ENCODE measurements at regions not wholly inside any gene's neighbourhood (a gene's known extent, or its start where the extent isn't known, plus 50 kb on each side); places are given as distances from the start of the nearest gene placed in this dataset.

DNA sequence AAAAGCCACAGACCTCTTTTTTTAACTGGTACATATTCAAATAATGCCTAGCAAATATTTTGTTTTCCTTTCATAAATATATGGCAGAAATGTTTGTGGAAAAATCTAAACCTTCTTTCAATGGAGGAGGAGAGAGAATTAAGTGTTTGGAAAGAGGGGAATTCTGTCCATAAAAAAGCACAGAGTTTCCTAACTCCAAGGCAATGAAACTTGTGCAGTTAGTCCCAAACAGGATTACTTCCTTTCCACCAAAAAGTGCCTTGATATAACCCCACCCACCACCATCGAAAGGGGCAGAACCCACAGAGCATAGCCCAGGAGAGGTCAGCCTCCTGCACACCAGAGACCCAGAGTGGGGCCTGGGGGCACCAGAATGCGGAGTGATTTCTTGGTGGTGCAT lies 106.3 kb downstream of the OGFRL1 start:
- no peak overlapping the region for H3K4me3 ChIP-seq (ENCODE audit: low read depth, low read length)
- DNase-seq (ENCODE audit: low read depth): no peak

DNA sequence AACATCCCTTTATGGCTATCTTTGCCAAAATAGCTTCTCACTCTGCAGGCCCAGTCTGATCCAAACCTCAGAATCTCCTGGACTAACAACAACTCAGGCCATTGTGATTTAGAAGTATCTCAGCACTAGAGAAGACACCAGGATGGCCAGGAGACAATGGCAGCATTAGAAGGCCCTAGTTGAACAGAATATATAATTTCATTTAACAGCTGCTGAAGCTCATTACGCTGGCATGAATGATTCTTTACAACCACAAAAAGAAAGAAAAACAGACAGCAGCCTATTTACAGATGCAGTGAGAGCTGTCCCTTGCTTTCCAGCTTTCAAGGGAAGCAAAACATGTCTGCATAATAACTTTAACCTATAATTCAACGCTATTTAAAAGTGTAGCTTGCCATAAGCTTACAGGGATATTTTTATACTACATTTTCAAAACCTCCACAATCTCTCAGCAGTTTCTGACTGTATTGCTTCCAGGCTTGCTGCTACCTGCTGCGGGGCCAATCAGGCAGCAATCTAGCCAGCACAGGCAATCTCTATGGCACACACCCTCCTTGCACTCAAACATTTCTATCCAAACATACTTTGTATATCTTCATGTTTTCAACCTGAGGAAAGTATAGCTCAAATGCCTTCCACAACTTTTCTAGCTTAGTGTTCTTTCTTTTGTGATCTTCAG lies 107.3 kb downstream of the OGFRL1 start:
- no peak for DNase-seq (ENCODE audit: low read depth)
- no peak overlapping the region for H3K4me3 ChIP-seq (ENCODE audit: low read depth, low read length)

DNA sequence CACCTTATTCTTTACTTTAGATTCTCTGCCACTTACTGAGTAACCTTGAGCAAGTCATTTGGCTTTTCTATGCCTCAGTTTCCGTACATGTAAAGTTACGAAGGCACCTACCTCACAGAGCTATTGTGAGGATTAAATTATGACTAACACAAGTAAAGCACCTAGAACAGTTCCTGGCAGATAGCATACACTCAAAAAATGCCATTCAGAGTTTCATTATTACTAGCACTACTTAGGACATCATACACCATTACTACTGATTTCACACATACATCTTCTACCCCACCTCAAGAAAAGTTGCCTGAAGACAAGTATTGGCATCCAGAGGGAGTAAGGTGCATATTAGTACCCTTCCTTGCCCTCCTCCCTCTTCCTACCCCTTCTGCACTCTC lies 107.8 kb downstream of the OGFRL1 start:
- DNase-seq (ENCODE audit: low read depth): no peak

DNA sequence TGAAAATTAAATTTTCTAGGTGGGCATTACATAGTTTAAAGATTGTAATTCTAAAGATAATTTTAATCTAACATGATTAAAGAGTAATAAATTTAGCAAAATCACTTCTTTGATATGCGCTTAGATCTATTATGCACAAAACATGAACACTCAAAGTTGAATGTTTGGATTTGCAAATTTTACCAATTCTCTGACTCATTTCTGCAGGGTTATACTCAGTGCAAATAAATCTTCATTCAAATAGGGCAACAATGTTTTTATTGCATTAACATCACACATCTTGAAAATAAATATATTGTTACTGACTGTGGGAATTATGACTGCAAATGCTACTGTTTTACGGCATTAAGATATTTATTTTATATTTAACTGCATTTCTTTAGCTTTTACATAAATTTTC lies 110.7 kb downstream of the OGFRL1 start:
- DNase-seq (ENCODE audit: low read depth): no peak
- H3K4me3 ChIP-seq (ENCODE audit: low read depth, low read length): no peak overlapping the region

More for the DNA sequence above, 107.8 kb downstream of the OGFRL1 start:
- no peak overlapping the region for H3K4me3 ChIP-seq (ENCODE audit: low read depth, low read length)

DNA sequence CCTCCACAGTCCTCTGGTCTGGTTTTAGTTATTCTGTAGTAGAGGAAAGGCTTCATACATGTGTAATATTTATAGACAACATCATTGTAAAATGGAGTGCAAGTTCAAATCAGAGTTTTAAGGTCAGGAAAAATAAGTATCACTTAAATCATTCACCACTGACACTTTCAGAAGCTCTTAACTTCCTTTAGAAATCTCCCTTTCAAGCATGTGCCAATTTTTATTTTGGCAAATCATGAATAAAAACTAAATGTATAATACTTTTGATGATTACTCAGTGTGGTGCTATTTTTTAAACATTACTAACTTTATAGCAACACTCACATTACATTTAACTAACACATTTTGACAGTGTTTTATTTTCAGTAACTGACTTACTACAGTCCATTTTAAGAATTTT lies 112.2 kb downstream of the OGFRL1 start:
- no peak for DNase-seq (ENCODE audit: low read depth)
- no peak overlapping the region for H3K4me3 ChIP-seq (ENCODE audit: low read depth, low read length)

DNA sequence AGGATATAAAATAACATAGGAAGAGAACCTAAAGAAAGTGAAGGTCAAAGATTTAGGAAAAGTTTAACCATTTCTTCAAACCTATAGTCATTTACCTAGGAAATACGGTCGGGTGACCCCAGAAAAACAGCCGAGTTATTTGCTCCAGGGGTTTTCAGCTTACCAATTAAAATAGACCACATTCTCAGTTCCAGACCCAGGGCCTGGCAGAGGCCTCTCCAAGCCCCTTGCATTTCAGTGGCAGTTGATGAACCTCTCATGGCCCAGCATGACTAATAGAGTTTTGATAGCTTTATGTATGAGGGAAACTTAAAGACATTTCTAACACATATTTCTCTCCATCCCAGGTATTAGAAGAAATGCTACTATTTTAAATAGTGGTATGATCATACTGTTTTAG lies 113.5 kb downstream of the OGFRL1 start:
- H3K4me3 ChIP-seq (ENCODE audit: low read depth, low read length): no peak overlapping the region
- DNase-seq (ENCODE audit: low read depth): no peak

DNA sequence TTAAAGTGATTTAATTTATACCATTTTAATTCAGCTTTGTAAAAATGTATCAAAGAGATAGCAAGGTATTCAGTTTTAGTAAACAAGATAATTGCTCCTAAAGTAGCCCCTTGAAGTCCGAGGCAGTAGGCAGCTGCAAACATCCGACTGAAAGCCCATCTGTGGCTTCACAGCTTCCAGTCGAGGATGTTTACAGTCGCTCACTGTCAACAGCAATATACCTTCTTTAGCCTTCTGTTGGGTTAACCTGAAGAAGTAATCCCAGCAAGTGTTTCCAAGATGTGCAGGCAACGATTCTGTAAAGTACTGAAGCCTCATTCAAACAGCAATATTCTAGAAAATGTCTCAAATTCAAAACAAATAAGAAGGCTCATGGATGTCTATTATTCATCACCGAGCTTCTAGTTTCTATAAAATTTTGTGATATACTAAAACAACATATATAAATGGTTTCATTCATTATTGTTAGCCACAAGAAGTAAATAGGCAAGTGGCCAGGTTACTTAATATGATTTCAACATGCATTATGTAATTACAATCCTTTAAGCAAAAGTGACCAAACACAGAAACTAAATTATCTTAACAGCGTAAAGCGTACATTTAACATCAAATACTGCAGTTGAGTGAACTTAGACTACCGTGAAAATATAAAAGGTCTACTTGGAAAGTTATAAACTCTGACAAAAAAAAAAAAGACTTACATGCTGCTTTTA lies 115.0 kb downstream of the OGFRL1 start:
- DNase-seq (ENCODE audit: low read depth): no peak

DNA sequence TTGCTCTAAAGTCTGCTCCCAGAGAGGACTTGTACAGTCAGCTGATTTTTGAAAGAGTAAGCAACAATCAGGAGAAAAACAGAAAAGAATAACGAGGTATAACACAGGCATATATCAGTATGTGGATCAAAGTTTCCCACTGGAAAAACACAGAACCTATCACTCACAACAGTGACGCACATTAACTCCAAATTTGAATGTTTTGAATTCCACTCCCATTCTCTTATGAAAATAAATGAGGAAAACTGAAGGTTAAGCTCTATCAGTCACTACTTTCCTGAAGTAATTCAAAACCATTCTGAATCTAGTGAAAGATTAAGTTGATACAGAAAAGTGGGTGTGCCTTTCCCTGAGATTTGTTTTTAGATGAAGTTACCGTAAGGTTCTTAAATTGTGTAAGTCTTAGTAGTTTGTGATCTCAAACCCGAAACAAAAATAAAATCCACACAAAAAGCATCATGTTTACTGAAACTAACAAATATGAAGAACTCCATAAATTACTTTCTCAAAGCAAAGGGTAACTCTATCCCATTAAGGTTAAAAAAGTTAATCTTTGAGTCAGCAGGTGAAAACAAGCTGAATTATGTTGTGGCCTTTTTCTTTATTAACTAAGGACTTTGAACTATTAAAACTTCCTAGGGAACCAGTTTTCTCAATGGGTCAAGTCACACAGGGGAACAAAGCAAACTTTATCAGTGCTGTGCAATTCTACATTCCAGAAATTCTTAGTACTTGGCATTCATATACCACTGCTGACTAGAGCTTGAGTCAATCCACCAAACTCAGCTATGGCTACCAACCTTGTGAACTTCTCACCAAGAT lies 115.7 kb downstream of the OGFRL1 start:
- no peak overlapping the region for H3K4me3 ChIP-seq (ENCODE audit: low read depth, low read length)
- no peak for DNase-seq (ENCODE audit: low read depth)

More for the DNA sequence above, 115.0 kb downstream of the OGFRL1 start:
- H3K4me3 ChIP-seq (ENCODE audit: low read depth, low read length): no peak overlapping the region

DNA sequence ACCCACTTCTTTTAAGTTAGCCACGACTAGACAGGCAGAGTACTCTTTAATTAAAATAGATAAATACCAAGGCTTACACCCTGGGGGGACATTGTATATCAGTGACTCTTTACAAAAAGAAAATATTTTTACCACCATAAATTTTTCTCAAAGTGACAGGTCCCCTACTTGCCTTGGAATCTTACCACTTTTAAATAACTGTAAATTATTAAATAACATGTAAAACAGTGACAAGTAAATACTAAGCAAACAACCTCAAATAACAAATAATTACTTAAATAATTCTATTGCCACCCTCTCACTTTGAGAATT lies 116.3 kb downstream of the OGFRL1 start:
- no peak for DNase-seq (ENCODE audit: low read depth)
- no peak overlapping the region for H3K4me3 ChIP-seq (ENCODE audit: low read depth, low read length)

DNA sequence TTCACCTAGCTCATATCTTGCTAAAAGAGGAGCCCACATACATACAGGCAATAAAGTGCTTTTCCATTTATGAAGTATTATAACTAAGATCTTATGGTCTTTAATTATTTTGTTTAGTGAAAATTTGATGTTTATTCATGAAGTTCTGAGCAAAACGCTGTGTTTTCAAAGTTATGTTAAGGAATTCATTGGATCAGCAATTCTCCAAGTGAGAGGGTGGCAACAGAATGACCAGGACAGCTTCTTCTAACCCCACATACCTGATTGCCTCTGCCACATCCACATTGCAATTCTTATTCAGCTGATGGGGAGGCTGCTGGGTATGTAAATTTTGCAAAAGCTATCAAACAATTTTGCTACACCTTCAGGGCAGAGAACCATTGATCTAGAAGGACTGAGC lies 116.8 kb downstream of the OGFRL1 start:
- H3K4me3 ChIP-seq (ENCODE audit: low read depth, low read length): no peak overlapping the region
- DNase-seq (ENCODE audit: low read depth): no peak

DNA sequence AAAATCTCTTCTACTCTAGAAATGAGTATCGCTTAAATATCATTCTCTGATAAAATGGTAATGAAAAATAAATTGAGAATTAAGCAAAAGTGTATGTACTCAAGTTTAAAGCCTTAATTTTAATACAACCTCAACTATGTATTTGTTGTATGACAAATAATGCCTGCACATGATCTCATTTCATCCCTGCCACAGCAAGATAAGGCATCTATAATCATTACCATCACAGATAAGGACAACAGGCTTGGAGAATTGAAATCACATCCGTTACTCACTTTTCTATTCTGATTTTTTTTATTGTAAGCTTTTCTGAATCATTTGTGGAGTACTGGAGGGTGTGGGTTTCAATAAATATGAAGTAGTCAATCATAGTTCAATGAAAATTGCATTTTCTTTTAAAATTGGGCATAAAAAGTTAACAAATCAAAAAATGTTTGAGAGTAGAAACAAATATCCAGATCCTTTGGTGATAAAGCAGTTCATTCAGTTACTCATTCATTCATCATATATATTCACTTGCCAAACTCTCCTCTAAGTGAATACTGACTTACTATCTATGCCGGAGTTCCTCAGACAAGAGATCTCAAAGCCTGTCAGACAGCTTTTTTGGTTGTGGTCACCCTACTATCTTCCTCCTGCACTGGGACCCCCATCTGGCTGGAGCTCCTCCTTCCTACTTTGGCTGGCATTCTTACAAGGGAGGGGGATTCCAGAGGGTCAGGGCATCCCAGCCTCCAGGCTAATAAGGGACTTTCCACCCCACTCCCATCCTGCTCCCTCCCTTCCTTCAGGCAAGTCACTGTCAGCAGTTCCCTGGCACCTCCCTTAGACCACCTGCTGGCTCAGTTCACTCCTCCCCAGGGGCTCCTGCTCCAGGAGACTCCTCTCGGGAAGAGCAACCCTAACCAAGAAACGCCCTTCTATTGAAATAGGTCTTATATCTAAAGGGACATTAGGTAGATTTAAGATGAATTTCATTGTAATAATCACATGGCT lies 118.6 kb downstream of the OGFRL1 start:
- DNase-seq (ENCODE audit: low read depth): no peak
- H3K4me3 ChIP-seq (ENCODE audit: low read depth, low read length): no peak overlapping the region

DNA sequence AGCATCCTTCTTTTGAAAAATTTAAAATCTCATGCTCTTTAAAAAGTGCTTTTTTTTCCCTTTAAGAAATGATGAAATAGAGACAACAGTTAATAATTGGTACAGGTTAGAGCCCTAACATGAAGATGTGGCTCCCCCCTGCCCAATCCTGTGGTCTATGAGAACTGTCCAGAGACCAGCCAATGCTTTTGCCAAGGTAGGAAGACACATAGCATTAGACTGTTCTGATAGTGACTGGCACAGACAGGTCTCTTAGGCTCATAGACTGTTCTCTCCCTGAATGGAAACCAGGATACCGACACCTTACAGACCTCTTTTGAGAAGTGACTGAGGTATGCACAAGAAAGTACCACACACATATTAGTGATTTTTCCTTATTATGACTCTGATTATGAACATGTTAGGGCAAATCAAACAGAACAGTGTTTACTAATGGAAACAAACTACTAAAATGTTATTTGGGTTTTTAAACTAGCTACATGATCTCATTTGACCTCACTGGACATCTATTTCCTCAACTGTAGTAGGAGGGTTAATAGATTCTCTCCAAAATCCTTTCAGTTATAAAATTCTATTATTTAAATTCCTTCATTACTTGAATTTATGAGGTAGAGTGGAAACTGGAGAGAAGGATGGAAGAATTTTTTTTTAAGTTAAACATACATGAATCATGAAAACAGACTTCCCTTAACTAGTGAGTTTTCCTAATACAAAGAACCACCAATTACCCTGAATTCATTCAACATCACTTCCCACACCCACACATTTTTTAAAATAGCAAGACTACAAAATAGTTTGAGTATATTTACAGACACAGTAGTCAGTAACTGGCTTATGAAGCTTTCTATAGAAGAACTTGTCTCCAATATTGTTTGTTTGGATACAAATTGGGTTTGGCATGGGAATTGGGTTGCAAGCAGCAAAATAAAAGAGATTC lies 120.4 kb downstream of the OGFRL1 start:
- H3K4me3 ChIP-seq (ENCODE audit: low read depth, low read length): no peak overlapping the region
- DNase-seq (ENCODE audit: low read depth): no peak

DNA sequence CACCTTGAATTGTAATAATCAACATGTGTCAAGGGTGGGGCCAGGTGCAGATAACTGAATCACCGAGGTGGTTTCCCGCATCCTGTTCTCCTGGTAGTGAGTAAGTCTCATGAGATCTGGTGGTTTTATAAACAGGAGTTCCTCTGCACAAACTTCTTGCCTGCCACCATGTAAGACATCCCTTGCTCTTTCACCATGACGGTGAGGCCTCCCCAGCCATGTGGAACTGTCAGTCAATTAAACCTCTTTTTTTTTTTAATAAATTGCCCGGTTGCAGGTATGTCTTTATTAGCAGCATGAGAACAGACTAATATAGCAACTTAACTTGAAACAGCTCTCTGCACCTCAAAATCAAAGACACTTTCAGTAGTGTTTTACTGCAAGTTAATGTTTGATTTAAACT lies 121.6 kb downstream of the OGFRL1 start:
- no peak for DNase-seq (ENCODE audit: low read depth)
- no peak overlapping the region for H3K4me3 ChIP-seq (ENCODE audit: low read depth, low read length)

DNA sequence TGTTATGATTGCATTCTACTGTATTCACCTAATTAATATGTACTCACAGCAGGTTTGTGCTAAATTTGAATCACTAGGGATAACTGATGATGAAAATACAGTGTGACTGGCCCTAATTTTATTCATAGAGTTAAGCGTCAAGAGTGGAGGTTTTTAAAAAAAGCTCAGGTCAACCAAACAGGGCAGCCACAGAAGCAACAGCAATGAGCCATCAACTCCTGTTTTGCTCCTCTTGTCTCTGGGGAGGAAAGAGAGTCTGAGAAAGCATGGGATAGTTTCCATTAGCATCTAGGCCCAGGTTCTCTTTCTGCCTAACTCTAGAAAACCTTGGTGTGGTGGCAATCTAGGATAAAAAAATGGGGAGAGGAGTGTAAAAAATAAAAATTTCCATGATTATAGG lies 122.1 kb downstream of the OGFRL1 start:
- no peak overlapping the region for H3K4me3 ChIP-seq (ENCODE audit: low read depth, low read length)
- peak; percentile 53 for DNase-seq (ENCODE audit: low read depth)

DNA sequence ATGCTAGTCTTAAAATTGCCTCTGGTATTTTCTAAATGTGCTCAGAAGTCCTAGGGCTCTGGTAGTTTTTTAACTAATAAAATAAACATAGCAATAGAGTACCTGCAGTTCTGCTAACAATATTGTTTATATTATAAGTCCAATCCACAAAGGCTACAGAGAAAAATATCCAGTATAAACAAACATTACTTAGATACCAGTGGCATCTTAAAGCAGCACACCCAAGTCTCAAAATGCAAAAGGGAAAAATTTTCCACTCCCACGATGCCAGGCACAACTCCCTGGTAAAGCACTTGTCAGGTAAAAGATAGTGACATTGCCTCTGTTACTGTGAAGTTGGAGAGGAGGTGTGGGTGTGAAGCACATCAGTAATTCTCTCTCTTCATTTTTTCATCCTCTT lies 123.3 kb downstream of the OGFRL1 start:
- no peak for DNase-seq (ENCODE audit: low read depth)
- no peak overlapping the region for H3K4me3 ChIP-seq (ENCODE audit: low read depth, low read length)

DNA sequence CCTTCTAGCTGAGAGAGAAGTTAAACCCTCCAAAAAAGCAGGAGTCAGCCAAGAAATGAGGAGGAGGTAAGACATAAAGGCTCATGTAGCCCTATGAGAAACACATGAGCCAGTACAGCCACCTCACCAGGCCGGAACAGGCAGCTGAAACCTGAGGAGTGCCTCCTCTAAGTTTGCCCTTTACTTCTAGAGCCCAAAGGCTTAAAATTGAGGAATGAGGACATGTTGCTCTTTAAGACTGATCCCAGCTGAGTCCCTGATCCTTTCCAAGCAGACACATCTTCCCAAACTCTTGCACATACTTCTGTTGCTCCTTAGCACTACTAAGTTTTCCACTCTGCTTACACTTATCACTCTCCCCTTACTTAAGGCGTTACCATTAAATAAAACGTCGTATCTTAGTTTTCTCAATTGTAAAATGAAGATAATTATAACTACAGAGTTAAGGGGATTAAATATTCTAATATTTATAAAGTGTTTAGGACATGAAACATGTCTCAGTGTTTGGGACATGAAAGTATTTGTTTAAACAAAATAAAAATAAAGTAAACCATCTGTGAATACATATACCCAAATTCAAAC lies 124.0 kb downstream of the OGFRL1 start:
- DNase-seq (ENCODE audit: low read depth): no peak
- H3K4me3 ChIP-seq (ENCODE audit: low read depth, low read length): no peak overlapping the region

DNA sequence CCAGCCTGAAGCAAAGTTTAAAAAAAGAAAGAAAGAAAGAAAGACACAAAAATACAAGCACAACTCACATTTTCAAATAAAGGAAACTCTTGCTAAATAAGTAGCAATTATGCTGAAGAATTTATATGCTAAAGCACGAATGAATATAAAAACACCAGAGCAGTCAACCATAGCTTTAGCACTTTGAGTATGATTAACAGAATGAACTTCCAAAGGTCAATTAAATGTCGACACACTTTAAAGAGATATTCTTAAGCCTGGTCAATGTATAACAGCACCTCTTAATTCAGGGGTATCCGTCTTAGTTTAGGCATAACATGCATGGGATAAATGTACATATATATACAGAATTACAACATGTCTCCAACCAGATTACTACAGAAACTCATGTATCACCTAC lies 125.9 kb downstream of the OGFRL1 start:
- no peak for DNase-seq (ENCODE audit: low read depth)
- H3K4me3 ChIP-seq (ENCODE audit: low read depth, low read length): no peak overlapping the region

All from skeletal muscle cell (primary cell).